ENCODE measurements at regions not wholly inside any gene's neighbourhood (a gene's known extent, or its start where the extent isn't known, plus 50 kb on each side); places are given as distances from the start of the nearest gene placed in this dataset.

DNA sequence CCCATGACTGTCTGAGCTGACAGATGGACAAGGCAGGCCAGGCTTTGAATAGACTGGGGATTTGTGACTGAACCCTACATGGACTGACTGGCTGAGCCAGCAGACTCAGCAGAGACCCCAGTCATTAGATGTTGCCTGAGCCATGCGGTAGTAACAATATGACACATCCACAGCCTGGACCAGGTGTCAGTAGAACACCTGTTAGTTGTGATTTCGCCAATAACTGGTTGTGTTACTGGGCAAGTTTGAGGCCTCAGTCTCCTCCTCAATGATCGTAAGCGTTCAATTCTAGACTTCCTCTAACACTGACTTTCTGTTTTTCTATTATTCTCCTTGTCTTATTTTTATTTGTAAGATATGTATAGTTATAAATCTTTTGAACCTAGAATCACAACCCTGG is 311.9 kb upstream of the MAP3K7 start:
- H3K9me3 ChIP-seq: no peaks in the 10 kb centered on the region
- no peaks in the 10 kb centered on the region for H3K27me3 ChIP-seq (ENCODE audit: insufficient read depth in 3 of 3, low read length in 2 of 3)
- TF ChIP-seq, protein P1, sequence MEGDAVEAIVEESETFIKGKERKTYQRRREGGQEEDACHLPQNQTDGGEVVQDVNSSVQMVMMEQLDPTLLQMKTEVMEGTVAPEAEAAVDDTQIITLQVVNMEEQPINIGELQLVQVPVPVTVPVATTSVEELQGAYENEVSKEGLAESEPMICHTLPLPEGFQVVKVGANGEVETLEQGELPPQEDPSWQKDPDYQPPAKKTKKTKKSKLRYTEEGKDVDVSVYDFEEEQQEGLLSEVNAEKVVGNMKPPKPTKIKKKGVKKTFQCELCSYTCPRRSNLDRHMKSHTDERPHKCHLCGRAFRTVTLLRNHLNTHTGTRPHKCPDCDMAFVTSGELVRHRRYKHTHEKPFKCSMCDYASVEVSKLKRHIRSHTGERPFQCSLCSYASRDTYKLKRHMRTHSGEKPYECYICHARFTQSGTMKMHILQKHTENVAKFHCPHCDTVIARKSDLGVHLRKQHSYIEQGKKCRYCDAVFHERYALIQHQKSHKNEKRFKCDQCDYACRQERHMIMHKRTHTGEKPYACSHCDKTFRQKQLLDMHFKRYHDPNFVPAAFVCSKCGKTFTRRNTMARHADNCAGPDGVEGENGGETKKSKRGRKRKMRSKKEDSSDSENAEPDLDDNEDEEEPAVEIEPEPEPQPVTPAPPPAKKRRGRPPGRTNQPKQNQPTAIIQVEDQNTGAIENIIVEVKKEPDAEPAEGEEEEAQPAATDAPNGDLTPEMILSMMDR (IDR thresholded peaks at IDR 0.05): no peak
- WGBS, 3 donors: 79 to 88% (median 81%) methylated on average over 4 of the region's 4 CpGs
- no peak for DNase-seq
- no peak overlapping the region for H3K4me3 ChIP-seq
- no peaks in the 10 kb centered on the region for H3K4me1 ChIP-seq
- no peak overlapping the region for H3K27ac ChIP-seq
- ATAC-seq: no peak
- intact Hi-C loops (cut with DNase I): no loop called here
- H3K36me3 ChIP-seq (ENCODE audit: insufficient read depth in 1 of 2, low read depth in 1 of 2): no peaks in the 10 kb centered on the region

DNA sequence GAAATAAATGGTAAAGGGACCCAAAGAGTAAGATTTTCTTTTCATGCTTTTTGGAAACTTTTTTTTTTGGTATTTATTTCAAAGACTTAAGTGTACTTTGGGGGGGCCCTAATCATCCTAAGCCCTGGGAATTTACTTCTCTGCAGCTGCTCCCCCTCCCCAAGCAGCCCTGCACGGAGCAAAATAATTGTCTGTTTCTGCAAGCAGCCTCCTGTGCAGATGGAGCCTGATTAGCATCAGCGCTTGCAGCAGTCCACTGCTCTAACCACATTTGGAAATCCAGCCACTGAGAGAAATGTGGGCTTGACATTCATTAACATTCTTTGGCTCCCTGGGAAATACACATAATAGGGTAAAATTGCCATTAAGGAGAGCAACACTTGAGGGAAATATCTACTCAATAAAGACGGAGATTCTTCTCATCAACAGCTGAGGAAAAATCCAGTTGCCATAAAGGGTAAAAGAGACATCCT is 309.2 kb upstream of the MAP3K7 start:
- no peak overlapping the region for H3K27ac ChIP-seq

DNA sequence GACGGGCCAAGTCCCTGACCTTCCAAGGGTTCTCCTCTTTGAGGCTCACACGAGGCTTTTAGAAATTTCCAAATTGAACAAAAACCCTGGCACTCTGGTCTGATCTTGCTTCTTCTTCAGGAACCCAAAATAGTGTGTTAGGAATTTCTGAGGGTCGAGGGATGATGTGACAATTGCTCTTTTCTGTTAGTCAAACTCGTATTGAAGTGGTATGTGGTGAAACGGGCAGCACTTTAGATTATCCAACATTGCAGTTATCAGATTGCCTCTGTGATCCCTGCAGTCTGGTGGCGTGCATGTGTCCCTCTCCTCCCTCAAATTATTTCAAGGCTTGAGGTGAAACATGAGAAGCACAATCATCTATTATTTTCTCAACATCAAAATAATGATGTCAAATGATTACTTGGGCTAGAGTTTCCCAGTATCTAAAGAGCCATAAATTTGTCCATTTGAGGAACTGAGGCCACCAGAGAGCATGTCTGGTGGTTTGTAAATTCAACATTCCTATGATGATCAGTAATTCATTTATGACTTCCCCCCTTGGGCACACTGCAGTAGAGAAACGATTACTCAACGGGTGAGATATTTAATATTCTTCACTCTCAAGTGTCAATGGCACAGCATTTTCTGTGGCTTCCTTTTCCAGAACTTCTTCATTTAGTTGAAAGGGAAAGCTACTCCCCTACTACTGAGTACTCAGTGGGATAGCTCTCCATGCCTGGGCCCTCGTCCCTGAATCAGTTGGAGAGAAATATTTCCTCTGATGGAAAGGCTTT is 308.6 kb upstream of the MAP3K7 start:
- Histone ChIP-seq H3K27ac (no peak overlapping the region), H3K9me3 (no peaks in the 10 kb centered on the region), H3K27me3 (ENCODE audit: insufficient read depth in 3 of 3, low read length in 2 of 3) (no peaks in the 10 kb centered on the region), H3K4me1 (no peaks in the 10 kb centered on the region), H3K36me3 (ENCODE audit: insufficient read depth in 1 of 2, low read depth in 1 of 2) (no peaks in the 10 kb centered on the region), H3K4me3 (no peak overlapping the region)
- TF ChIP-seq, protein P1 (IDR thresholded peaks at IDR 0.05): no peak
- ATAC-seq (no peak), DNase-seq (no peak)
- intact Hi-C loops (cut with DNase I): no loop called here
- WGBS, 3 donors: 48 to 52% (median 50%) methylated on average over 9 of the region's 9 CpGs

More for the DNA sequence above, 309.2 kb upstream of the MAP3K7 start:
- intact Hi-C loops (cut with DNase I): no loop called here
- Histone ChIP-seq H3K4me3 (no peak overlapping the region), H3K4me1 (no peaks in the 10 kb centered on the region), H3K27me3 (ENCODE audit: insufficient read depth in 3 of 3, low read length in 2 of 3) (no peaks in the 10 kb centered on the region), H3K36me3 (ENCODE audit: insufficient read depth in 1 of 2, low read depth in 1 of 2) (no peaks in the 10 kb centered on the region), H3K9me3 (no peaks in the 10 kb centered on the region)
- 26 to 39% (median 31%) methylated on average over 3 of the region's 3 CpGs for WGBS, 3 donors
- TF ChIP-seq, protein P1 (IDR thresholded peaks at IDR 0.05): no peak
- ATAC-seq (no peak), DNase-seq (no peak)

DNA sequence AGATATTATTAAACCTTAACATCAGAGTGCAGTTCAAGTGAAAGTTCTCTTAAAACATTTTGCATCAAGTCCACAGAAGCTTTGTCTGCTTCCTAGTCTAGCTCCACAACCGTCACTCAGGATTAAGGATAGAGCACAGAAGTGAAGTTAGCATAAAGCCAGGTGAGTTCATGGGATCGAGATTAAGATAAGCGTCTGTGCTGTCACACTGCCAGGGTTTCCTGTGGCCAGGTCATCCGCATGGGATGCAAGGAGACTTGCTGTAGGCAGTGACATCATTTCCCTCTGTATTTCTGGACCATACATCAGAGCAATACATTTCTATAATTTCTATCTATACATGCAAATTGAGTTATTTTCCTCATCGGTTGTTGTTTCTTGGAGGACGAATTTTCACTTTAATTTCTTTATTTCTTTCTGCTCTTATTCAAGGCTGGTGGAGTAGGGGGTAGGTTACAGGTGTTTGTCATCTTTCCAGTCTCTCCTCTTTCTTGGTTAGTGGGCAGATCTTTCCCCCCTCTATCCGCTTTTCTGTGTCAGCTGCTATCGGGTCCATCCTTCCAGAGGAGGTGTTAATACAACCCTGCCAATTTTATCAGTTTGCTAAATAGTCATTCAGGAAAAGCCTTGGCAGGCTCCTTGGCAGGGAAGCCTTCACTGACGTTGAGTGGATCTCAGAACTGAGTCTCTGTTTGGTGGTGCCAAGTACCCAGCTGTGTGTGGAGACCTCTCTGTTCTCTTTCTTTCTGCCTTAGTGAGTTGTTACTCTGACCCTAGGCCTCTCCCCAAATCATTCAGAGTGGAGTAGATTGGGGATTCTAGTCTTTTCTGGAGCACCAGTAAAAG is 307.6 kb upstream of the MAP3K7 start:
- Histone ChIP-seq H3K27ac (no peak overlapping the region), H3K27me3 (ENCODE audit: insufficient read depth in 3 of 3, low read length in 2 of 3) (no peaks in the 10 kb centered on the region), H3K9me3 (no peaks in the 10 kb centered on the region), H3K4me3 (no peak overlapping the region), H3K4me1 (no peaks in the 10 kb centered on the region), H3K36me3 (ENCODE audit: insufficient read depth in 1 of 2, low read depth in 1 of 2) (no peaks in the 10 kb centered on the region)
- TF ChIP-seq, protein P1 (IDR thresholded peaks at IDR 0.05): no peak
- intact Hi-C loops (cut with DNase I): no loop called here
- DNase-seq (no peak), ATAC-seq (no peak)
- 52 to 56% (median 54%) methylated on average over 9 of the region's 9 CpGs for WGBS, 3 donors
